K562 (cell line): ENCODE measurements at regions not wholly inside any gene's neighbourhood (a gene's known extent, or its start where the extent isn't known, plus 50 kb on each side); places are given as distances from the start of the nearest gene placed in this dataset.

Source experiments
- ATAC-seq: fragments of 200-7000 bp; cut with Tn5 transposase; 3 replicates; pipeline ENCODE4 v1.9.1; 2020; ENCODE audit warnings: moderate library complexity
- BruUV-seq: library from RNA; stranded (reverse); fragments of 400-500 nt; replicated peaks from 2 replicates; lab custom pipeline; 2021; lab: Mats Ljungman, UMichigan
- CTCF ChIA-PET: fragments of 300-600 bp; formaldehyde crosslinking; extraction: SDS; loops from one replicate; lab custom pipeline; 2021; ENCODE audit warnings: low intra/inter-chr PET ratio; lab: Yijun Ruan, JAX
- POLR2A ChIA-PET: fragments of 300-600, 350-650 bp; sonication (Branson Sonifier 250); formaldehyde crosslinking; extraction: SDS; loops from one replicate; lab custom pipeline; 2021; ENCODE audit warnings: antibody characterized with exemption, inconsistent platforms; lab: Yijun Ruan, JAX
- DNase-seq, 4 experiments: peaks; one replicate each; pipeline versions ENCODE4 v3.0.0 to v3.0.0-alpha.2; 2011 to 2018; ENCODE audit warnings: low spot score in 3 of 4, mixed read lengths in 3 of 4; ENCODE audit errors: extremely low read depth in 1 of 4
- FAIRE-seq: peaks from 2 replicates; lab custom pipeline; 2011; peaks lifted over from hg19 to GRCh38; lab: Jason Lieb, UNC
- H2AFZ ChIP-seq: 2 replicates; pipeline ENCODE4 v1.6.0; 2011; ENCODE audit warnings: low read depth, low read length, control low read depth, inconsistent platforms
- H3K27ac ChIP-seq: fragments of 200-600 bp; 3 replicates; pipeline ENCODE4 v1.8.0; 2011; ENCODE audit warnings: low read depth, mild to moderate bottlenecking, control low read depth, inconsistent platforms, low read length, moderate library complexity, mixed read lengths; ENCODE audit errors: extremely low read depth
- H3K27me3 ChIP-seq, 2 experiments: fragments of 300-600 bp in 1 of 2; 2 replicates in 1 of 2; 3 replicates in 1 of 2; pipeline versions ENCODE4 v1.6.0 to v1.8.0; 2011; ENCODE audit warnings: inconsistent platforms in 2 of 2, low read length in 2 of 2, mild to moderate bottlenecking in 1 of 2, mixed read lengths in 1 of 2, moderate library complexity in 1 of 2; ENCODE audit not compliant: control insufficient read depth in 2 of 2, insufficient read depth in 2 of 2
- H3K36me3 ChIP-seq: fragments of 300-600 bp; 3 replicates; pipeline ENCODE4 v1.8.0; 2011; ENCODE audit warnings: mild to moderate bottlenecking, low read length, inconsistent platforms; ENCODE audit not compliant: control insufficient read depth, insufficient read depth
- H3K4me1 ChIP-seq, 2 experiments: fragments of 200-600 bp in 1 of 2; replicated peaks in 1 of 2; 2 replicates in 1 of 2; 3 replicates in 1 of 2; pipeline versions ENCODE4 v1.5.1 to v1.8.0; 2011; ENCODE audit warnings: inconsistent platforms in 2 of 2, low read length in 2 of 2, mild to moderate bottlenecking in 1 of 2, mixed read lengths in 1 of 2, moderate library complexity in 1 of 2; ENCODE audit not compliant: control insufficient read depth in 2 of 2, insufficient read depth in 2 of 2
- H3K4me2 ChIP-seq: 2 replicates; pipeline ENCODE4 v1.6.1; 2011; ENCODE audit warnings: low read length, control low read depth, inconsistent platforms, mixed read lengths; ENCODE audit not compliant: insufficient read depth
- H3K4me3 ChIP-seq: fragments of 200-600 bp; sonication (generic), shearing (Covaris generic); 2 replicates; pipeline ENCODE4 v1.5.1; 2016; ENCODE audit warnings: control low read depth, inconsistent platforms
- H3K79me2 ChIP-seq: fragments of 200-600 bp; 3 replicates; pipeline ENCODE4 v1.8.0; 2011; ENCODE audit warnings: low read length, inconsistent platforms; ENCODE audit not compliant: control insufficient read depth, insufficient read depth
- H3K9ac ChIP-seq, 2 experiments: 2 replicates each; pipeline versions ENCODE4 v1.6.0 to v1.6.1; 2011; ENCODE audit warnings: low read depth in 2 of 2, low read length in 2 of 2, control low read depth in 1 of 2, inconsistent platforms in 1 of 2, mild to moderate bottlenecking in 1 of 2, mixed read lengths in 1 of 2; ENCODE audit not compliant: insufficient read depth in 1 of 2
- H3K9me1 ChIP-seq: one replicate; pipeline ENCODE4 v1.6.0; 2011; ENCODE audit warnings: inconsistent platforms, mild to moderate bottlenecking, low read length, moderate library complexity; ENCODE audit not compliant: control insufficient read depth, insufficient read depth
- H3K9me3 ChIP-seq: replicated peaks from 2 replicates; pipeline ENCODE4 v1.5.1; 2011; ENCODE audit warnings: low read depth, low read length, inconsistent platforms; ENCODE audit not compliant: control insufficient read depth, insufficient read depth
- H4K20me1 ChIP-seq: replicated peaks from 2 replicates; pipeline ENCODE4 v1.6.1; 2011; ENCODE audit warnings: low read length, inconsistent platforms, mixed read lengths; ENCODE audit not compliant: control insufficient read depth, insufficient read depth
- NR3C1 ChIP-seq: sonication (generic); formaldehyde crosslinking; IDR thresholded peaks from 2 replicates; pipeline ENCODE4 v1.8.1; 2022; ENCODE audit warnings: missing genetic modification reagents
- U2AF2 ChIP-seq: fragments of 200-400 bp; formaldehyde crosslinking; optimal IDR thresholded peaks from 2 replicates; pipeline ENCODE3; 2017; ENCODE audit warnings: low read depth, mild to moderate bottlenecking, low read length
- ZBTB11 ChIP-seq, 3 experiments: fragments of 200-800 bp in 1 of 3; fragments of 250-450 bp in 1 of 3; fragments of 450-650 bp in 1 of 3; sonication (Bioruptor Pico) in 1 of 3; sonication (Bioruptor generic) in 1 of 3; formaldehyde crosslinking in 1 of 3; IDR thresholded peaks; 2 replicates each; pipeline versions ENCODE4 v1.6.1 to v1.8.0; 2016 to 2022; ENCODE audit warnings: mild to moderate bottlenecking in 2 of 3, missing genetic modification characterization in 2 of 3, missing compliant biosample characterization in 1 of 3, moderate library complexity in 1 of 3
- WGBS: fragments of 100-300 bp; shearing (Covaris generic); methylation state at CpG from one replicate; pipeline ENCODE4 v1.1.6; 2016; ENCODE audit warnings: low coverage, mixed read lengths; ENCODE audit not compliant: insufficient coverage; ENCODE audit errors: missing lambda C conversion rate; 5-methylcytosine and 5-hydroxymethylcytosine counted together
- in situ Hi-C: fragments of 300-500 bp; cut with MboI; formaldehyde crosslinking; loops from 4 replicates; pipeline ENCODE4 v1.15.0; 2018; ENCODE audit warnings: inconsistent platforms, mixed read lengths
- intact Hi-C: fragments of 100-400 bp; cut with micrococcal nuclease; formaldehyde crosslinking; loops from 2 replicates; pipeline ENCODE4 v1.14.2; 2022

GRCh38 chr3:20842002-20842401 lies 656.0 kb upstream of the SGO1 start:
- DNase-seq (no peak), FAIRE-seq (no peak), ATAC-seq (no peak)
- Histone ChIP-seq H2AFZ (peak overlapping the region; percentile 5; the same call in 1 of the 2 replicates), H3K9me3 (no peaks in the 10 kb centered on the region), H3K4me1 (no peaks in the 10 kb centered on the region), H3K4me3 (no peak overlapping the region), H3K27ac (no peak overlapping the region), H3K27me3 (no peaks in the 10 kb centered on the region), H4K20me1 (no peaks in the 10 kb centered on the region), H3K9me1 (no peaks in the 10 kb centered on the region), H3K79me2 (no peaks in the 10 kb centered on the region), H3K9ac (no peak overlapping the region), H3K4me2 (no peak overlapping the region), H3K36me3 (no peaks in the 10 kb centered on the region)
- 17% methylated on average over 6 of the region's 6 CpGs for WGBS
- ChIA-PET POLR2A (no interaction called here), CTCF (no interaction called here)
- BruUV-seq: no TSS peak
- intact Hi-C loops: no loop called here
- TF ChIP-seq NR3C1 (CRISPR knock-in tag): no peak
- no peak for TF ChIP-seq U2AF2
- no peak for TF ChIP-seq ZBTB11 (CRISPR knock-in tag; IDR thresholded peaks at IDR 0.05)
- in situ Hi-C loops: no loop called here
